ENCODE measurements at regions not wholly inside any gene's neighbourhood (a gene's known extent, or its start where the extent isn't known, plus 50 kb on each side); places are given as distances from the start of the nearest gene placed in this dataset.

GRCh38 chr2:14773696-14774095 is 141.2 kb downstream of the LRATD1 start:
- H3K9me3 ChIP-seq: no peaks in the 10 kb centered on the region
- intact Hi-C loops (cut with DNase I): no loop called here
- no peak overlapping the region for H3K4me3 ChIP-seq
- no peaks in the 10 kb centered on the region for H3K36me3 ChIP-seq
- no peak for DNase-seq
- H3K27ac ChIP-seq: no peak overlapping the region
- TF ChIP-seq EP300 (IDR thresholded peaks at IDR 0.05): no peak
- TF ChIP-seq CTCF (IDR thresholded peaks at IDR 0.05): no peak
- TF ChIP-seq POLR2A (IDR thresholded peaks at IDR 0.05): no peak
- whole genome bisulfite sequencing, 3 donors: 79 to 83% (median 79%) methylated on average over 2 of the region's 2 CpGs
- no peaks in the 10 kb centered on the region for H3K4me1 ChIP-seq (ENCODE audit: insufficient read depth)
- no peaks in the 10 kb centered on the region for H3K27me3 ChIP-seq

- H3K36me3 ChIP-seq: no peaks in the 10 kb centered on the region
- DNase-seq: no peak
- H3K9me3 ChIP-seq: no peaks in the 10 kb centered on the region
- no peaks in the 10 kb centered on the region for H3K4me1 ChIP-seq (ENCODE audit: insufficient read depth)
- 80 to 83% (median 81%) methylated on average over 5 of the region's 5 CpGs for WGBS, 3 donors
- no peaks in the 10 kb centered on the region for H3K27me3 ChIP-seq
- no peak overlapping the region for H3K27ac ChIP-seq
- intact Hi-C loops (cut with DNase I): no loop called here
- no peak overlapping the region for H3K4me3 ChIP-seq
- TF ChIP-seq EP300 (IDR thresholded peaks at IDR 0.05) (no peak), CTCF (IDR thresholded peaks at IDR 0.05) (no peak), POLR2A (IDR thresholded peaks at IDR 0.05) (no peak)
These were observed 142.0 kb downstream of the LRATD1 start for GRCh38 chr2:14774436-14774968.

- intact Hi-C loops (cut with DNase I): no loop called here
- no peaks in the 10 kb centered on the region for H3K36me3 ChIP-seq
- no peak for TF ChIP-seq CTCF (IDR thresholded peaks at IDR 0.05)
- TF ChIP-seq EP300 (IDR thresholded peaks at IDR 0.05): no peak
- TF ChIP-seq POLR2A (IDR thresholded peaks at IDR 0.05): no peak
- H3K27me3 ChIP-seq: no peaks in the 10 kb centered on the region
- H3K9me3 ChIP-seq: no peaks in the 10 kb centered on the region
- no peak overlapping the region for H3K27ac ChIP-seq
- DNase-seq: no peak
- 47 to 94% (median 86%) methylated on average over 1 of the region's 1 CpG for WGBS, 3 donors
- H3K4me1 ChIP-seq (ENCODE audit: insufficient read depth): no peaks in the 10 kb centered on the region
- H3K4me3 ChIP-seq: no peak overlapping the region
These were observed 143.7 kb downstream of the LRATD1 start for GRCh38 chr2:14776216-14776615.

- H3K27ac ChIP-seq: no peak overlapping the region
- no peak for DNase-seq
- WGBS, 3 donors: 87 to 94% (median 94%) methylated on average over 2 of the region's 2 CpGs
- intact Hi-C loops (cut with DNase I): no loop called here
- TF ChIP-seq POLR2A (IDR thresholded peaks at IDR 0.05) (no peak), CTCF (IDR thresholded peaks at IDR 0.05) (no peak), EP300 (IDR thresholded peaks at IDR 0.05) (no peak)
- no peaks in the 10 kb centered on the region for H3K9me3 ChIP-seq
- no peaks in the 10 kb centered on the region for H3K4me1 ChIP-seq (ENCODE audit: insufficient read depth)
- H3K36me3 ChIP-seq: no peaks in the 10 kb centered on the region
- H3K27me3 ChIP-seq: no peaks in the 10 kb centered on the region
- no peak overlapping the region for H3K4me3 ChIP-seq
These were observed 145.5 kb downstream of the LRATD1 start for GRCh38 chr2:14778015-14778414.

Measured in ovary (tissue), 7 donors.